DND-41 (cell line): ENCODE measurements at regions not wholly inside any gene's neighbourhood (a gene's known extent, or its start where the extent isn't known, plus 50 kb on each side); places are given as distances from the start of the nearest gene placed in this dataset.

Experiments
- EZH2 ChIP-seq: IDR thresholded peaks from 3 replicates; pipeline ENCODE4 v1.6.1; 2012; ENCODE audit warnings: borderline replicate concordance, low read depth, mild to moderate bottlenecking, moderate library complexity, low read length, inconsistent platforms; ENCODE audit not compliant: severe bottlenecking
- TF ChIP-seq, protein P1 (sequence below): IDR thresholded peaks from 2 replicates; pipeline ENCODE4 v1.5.1; 2012; ENCODE audit warnings: borderline replicate concordance, low read length, moderate library complexity, mild to moderate bottlenecking; ENCODE audit not compliant: poor library complexity, severe bottlenecking; ENCODE audit errors: extremely low read depth

DNA sequence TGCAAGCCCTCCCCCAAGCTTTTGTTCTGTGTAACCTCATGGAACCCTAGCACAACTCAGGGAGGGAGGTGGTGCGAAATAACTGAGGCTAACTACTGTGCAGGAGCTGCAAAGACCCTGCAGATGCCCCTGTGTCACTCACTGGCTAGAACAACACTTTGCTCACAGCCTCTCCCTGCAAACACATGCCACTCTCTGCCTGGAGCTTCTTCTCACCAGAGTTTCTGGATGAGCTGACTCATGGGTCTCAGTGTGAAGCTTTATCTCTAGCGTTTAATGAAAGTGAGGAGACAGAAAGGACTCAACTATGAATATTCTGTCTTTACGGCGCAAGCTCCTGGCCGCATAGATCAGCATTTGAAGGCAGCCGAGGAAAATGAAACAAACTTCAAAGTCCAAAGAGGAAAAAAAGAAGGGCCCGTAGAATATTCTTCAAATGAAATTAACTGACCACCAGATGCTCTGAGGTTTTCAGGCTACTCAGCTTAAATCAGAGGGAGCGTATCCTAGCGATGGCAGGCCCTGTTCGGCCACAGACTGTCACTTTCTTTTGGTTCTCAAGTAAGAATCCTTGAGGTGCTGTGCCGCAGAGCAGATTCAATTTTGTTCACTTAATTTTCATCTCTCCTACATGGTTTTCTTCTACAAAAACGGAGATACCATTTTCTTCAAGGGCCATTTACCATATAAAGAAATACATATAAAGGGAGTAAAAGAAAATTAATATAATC, 77.7 kb upstream of the TAS2R1 start:
- TF ChIP-seq, protein P1, sequence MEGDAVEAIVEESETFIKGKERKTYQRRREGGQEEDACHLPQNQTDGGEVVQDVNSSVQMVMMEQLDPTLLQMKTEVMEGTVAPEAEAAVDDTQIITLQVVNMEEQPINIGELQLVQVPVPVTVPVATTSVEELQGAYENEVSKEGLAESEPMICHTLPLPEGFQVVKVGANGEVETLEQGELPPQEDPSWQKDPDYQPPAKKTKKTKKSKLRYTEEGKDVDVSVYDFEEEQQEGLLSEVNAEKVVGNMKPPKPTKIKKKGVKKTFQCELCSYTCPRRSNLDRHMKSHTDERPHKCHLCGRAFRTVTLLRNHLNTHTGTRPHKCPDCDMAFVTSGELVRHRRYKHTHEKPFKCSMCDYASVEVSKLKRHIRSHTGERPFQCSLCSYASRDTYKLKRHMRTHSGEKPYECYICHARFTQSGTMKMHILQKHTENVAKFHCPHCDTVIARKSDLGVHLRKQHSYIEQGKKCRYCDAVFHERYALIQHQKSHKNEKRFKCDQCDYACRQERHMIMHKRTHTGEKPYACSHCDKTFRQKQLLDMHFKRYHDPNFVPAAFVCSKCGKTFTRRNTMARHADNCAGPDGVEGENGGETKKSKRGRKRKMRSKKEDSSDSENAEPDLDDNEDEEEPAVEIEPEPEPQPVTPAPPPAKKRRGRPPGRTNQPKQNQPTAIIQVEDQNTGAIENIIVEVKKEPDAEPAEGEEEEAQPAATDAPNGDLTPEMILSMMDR = no peak
- TF ChIP-seq EZH2 = no peak
